ENCODE measurements at regions not wholly inside any gene's neighbourhood (a gene's known extent, or its start where the extent isn't known, plus 50 kb on each side); places are given as distances from the start of the nearest gene placed in this dataset.

DNA sequence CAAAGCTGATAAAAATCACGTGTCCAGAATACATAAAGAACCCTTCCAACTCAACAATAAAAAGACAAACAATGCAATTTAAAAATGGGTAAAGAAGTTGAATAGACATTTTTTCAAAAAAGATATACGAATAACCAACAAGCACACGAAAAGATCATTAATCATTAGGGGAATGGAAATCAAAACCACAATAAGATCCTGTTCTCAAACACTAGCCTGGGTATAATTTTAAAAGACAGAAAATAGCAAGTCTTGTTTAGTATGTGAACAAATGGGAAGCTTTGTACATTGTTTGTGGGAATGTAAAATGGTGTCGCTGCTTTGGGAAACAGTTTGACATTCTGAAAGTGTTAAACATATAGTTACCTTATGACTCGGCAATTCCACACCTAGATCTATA, 86.3 kb upstream of the LMNTD1 start:
- TF ChIP-seq, protein P1, sequence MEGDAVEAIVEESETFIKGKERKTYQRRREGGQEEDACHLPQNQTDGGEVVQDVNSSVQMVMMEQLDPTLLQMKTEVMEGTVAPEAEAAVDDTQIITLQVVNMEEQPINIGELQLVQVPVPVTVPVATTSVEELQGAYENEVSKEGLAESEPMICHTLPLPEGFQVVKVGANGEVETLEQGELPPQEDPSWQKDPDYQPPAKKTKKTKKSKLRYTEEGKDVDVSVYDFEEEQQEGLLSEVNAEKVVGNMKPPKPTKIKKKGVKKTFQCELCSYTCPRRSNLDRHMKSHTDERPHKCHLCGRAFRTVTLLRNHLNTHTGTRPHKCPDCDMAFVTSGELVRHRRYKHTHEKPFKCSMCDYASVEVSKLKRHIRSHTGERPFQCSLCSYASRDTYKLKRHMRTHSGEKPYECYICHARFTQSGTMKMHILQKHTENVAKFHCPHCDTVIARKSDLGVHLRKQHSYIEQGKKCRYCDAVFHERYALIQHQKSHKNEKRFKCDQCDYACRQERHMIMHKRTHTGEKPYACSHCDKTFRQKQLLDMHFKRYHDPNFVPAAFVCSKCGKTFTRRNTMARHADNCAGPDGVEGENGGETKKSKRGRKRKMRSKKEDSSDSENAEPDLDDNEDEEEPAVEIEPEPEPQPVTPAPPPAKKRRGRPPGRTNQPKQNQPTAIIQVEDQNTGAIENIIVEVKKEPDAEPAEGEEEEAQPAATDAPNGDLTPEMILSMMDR (IDR thresholded peaks at IDR 0.05) = no peak
- TF ChIP-seq POLR2A (IDR thresholded peaks at IDR 0.05) (no peak), EP300 (IDR thresholded peaks at IDR 0.05) (no peak)
